Rectal smooth muscle tissue (tissue), 1 donor: ENCODE measurements at regions not wholly inside any gene's neighbourhood (a gene's known extent, or its start where the extent isn't known, plus 50 kb on each side); places are given as distances from the start of the nearest gene placed in this dataset.

ENCODE experiments used
- H3K27ac ChIP-seq: one replicate; pipeline ENCODE4 v1.7.0; 2013; ENCODE audit warnings: low read depth, low read length, inconsistent platforms
- H3K27me3 ChIP-seq: one replicate; pipeline ENCODE4 v1.7.0; 2013; ENCODE audit warnings: low read length; ENCODE audit not compliant: control insufficient read depth, insufficient read depth
- H3K36me3 ChIP-seq: one replicate; pipeline ENCODE4 v1.7.0; 2013; ENCODE audit warnings: low read length; ENCODE audit not compliant: control insufficient read depth, insufficient read depth
- H3K4me1 ChIP-seq: one replicate; pipeline ENCODE4 v1.7.0; 2013; ENCODE audit warnings: low read length; ENCODE audit not compliant: control insufficient read depth, insufficient read depth
- H3K4me3 ChIP-seq: one replicate; pipeline ENCODE4 v1.7.0; 2013; ENCODE audit warnings: low read length
- H3K9ac ChIP-seq: one replicate; pipeline ENCODE4 v1.7.0; 2013; ENCODE audit warnings: low read length

- H3K27me3 ChIP-seq: no peaks in the 10 kb centered on the region
- no peak overlapping the region for H3K4me3 ChIP-seq
- H3K4me1 ChIP-seq: no peaks in the 10 kb centered on the region
- no peak overlapping the region for H3K27ac ChIP-seq
- H3K36me3 ChIP-seq: no peaks in the 10 kb centered on the region
- H3K9ac ChIP-seq: no peak overlapping the region
These were observed 120.3 kb upstream of the SUCLG2 start for GRCh38 chr3:67774676-67775075.

DNA sequence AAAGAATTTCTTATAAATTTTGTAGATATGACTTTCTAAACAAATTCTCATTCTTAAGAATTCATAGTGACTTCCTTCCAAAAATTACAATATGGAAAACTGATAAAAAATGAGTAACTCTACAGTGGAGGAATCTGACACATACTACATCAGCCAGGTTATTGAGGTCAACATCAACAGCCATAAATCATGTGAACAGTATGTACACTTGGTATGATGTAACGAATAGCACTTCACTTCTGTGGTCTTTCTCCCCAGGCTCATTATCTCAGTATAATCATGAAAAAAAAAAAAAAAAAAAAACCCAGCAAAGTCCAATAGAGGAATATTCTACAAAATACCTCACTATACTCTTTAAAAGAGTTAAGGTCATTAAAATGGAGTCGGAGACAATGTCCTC, 111.2 kb upstream of the SUCLG2 start:
- Histone ChIP-seq H3K27me3 (no peaks in the 10 kb centered on the region), H3K9ac (no peak overlapping the region), H3K27ac (no peak overlapping the region), H3K36me3 (no peaks in the 10 kb centered on the region), H3K4me1 (no peaks in the 10 kb centered on the region), H3K4me3 (no peak overlapping the region)

DNA sequence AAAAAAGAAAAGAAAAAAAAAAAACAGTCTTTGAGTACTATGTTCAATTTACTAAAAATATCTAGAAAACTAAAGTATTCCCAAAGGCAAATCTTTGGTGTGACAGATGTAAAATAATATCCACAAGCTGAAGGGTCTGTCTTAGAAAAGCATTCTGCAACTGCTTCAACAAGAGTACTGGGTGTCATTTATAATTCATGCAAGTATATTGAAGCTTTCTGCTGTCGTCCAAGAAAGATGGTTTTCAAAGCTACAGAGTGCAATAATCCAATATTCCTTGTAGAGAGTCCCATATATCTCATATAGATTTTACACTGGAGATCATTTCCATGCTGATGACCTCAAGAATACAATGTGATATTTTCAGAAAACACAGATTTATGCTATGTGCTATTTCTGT, 90.9 kb upstream of the SUCLG2 start:
- Histone ChIP-seq H3K36me3 (no peaks in the 10 kb centered on the region), H3K27ac (no peak overlapping the region), H3K27me3 (no peaks in the 10 kb centered on the region), H3K4me1 (no peaks in the 10 kb centered on the region), H3K4me3 (no peak overlapping the region), H3K9ac (no peak overlapping the region)

GRCh38 chr3:67744699-67745098, 90.3 kb upstream of the SUCLG2 start:
- H3K27ac ChIP-seq: no peak overlapping the region
- H3K36me3 ChIP-seq: no peaks in the 10 kb centered on the region
- H3K9ac ChIP-seq: no peak overlapping the region
- H3K4me1 ChIP-seq: no peaks in the 10 kb centered on the region
- H3K27me3 ChIP-seq: no peaks in the 10 kb centered on the region
- H3K4me3 ChIP-seq: no peak overlapping the region

GRCh38 chr3:67739851-67740250, 85.4 kb upstream of the SUCLG2 start:
- no peaks in the 10 kb centered on the region for H3K27me3 ChIP-seq
- no peaks in the 10 kb centered on the region for H3K36me3 ChIP-seq
- H3K4me3 ChIP-seq: no peak overlapping the region
- no peak overlapping the region for H3K9ac ChIP-seq
- no peak overlapping the region for H3K27ac ChIP-seq
- H3K4me1 ChIP-seq: no peaks in the 10 kb centered on the region

GRCh38 chr3:67737906-67738865, 83.8 kb upstream of the SUCLG2 start:
- no peak overlapping the region for H3K9ac ChIP-seq
- H3K4me1 ChIP-seq: no peaks in the 10 kb centered on the region
- H3K36me3 ChIP-seq: no peaks in the 10 kb centered on the region
- H3K27ac ChIP-seq: no peak overlapping the region
- H3K4me3 ChIP-seq: no peak overlapping the region
- no peaks in the 10 kb centered on the region for H3K27me3 ChIP-seq

- Histone ChIP-seq H3K36me3 (no peaks in the 10 kb centered on the region), H3K4me3 (no peak overlapping the region), H3K27ac (no peak overlapping the region), H3K27me3 (no peaks in the 10 kb centered on the region), H3K4me1 (no peaks in the 10 kb centered on the region), H3K9ac (no peak overlapping the region)
These were observed 82.7 kb upstream of the SUCLG2 start for GRCh38 chr3:67737140-67737539.

DNA sequence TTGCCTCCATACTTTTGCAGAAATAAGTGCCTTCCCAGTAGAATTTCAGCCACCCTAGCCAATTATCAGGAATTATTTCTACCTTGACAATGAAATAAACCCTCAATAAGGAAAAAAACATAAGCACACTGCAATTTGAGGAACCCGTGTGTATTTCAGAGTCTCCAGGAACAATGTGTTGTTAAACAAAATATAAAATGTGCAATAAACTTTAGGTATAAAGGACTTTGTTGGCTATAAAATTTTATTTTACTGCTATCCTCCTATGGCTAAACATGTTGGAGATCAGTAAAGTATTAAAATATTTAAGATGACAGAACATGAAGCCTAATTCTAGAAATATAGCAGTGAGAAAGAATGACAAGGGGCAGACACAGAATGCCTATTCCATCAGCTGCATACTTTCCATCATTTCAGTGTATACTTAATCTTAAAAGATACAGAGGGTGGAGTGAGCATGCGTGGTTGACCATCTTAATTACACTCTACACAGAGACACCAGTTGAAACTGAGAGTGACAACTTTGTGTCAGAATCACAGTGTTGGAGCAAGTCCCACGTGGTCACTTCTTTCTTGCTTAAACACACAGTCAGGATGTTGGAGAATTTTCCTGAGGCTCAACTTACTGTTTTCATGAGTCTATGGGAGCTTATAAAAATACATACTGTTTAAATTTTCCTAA, 79.0 kb upstream of the SUCLG2 start:
- H3K9ac ChIP-seq: no peak overlapping the region
- H3K27ac ChIP-seq: no peak overlapping the region
- no peaks in the 10 kb centered on the region for H3K36me3 ChIP-seq
- no peak overlapping the region for H3K4me3 ChIP-seq
- H3K27me3 ChIP-seq: no peaks in the 10 kb centered on the region
- no peaks in the 10 kb centered on the region for H3K4me1 ChIP-seq

DNA sequence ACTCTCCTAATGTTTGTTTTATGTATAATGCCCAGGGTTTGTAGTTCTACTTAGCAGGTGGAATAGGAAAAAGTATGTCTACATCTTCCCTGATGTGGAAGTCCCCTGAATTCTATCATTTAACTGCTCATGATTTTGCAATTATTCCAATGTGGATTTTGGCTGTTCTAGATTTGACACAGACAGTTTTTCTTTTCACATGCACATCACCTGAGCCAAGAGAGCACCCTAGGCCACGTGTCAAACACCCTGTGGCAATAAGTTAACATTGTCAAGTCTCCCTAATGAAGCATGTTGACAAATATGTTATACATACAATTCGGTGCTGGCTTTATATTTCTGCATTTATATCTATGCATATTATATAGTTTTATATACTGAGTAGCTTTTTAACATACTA, 70.0 kb upstream of the SUCLG2 start:
- Histone ChIP-seq H3K27me3 (no peaks in the 10 kb centered on the region), H3K36me3 (no peaks in the 10 kb centered on the region), H3K4me1 (no peaks in the 10 kb centered on the region), H3K4me3 (no peak overlapping the region), H3K27ac (no peak overlapping the region), H3K9ac (no peak overlapping the region)

- H3K9ac ChIP-seq: no peak overlapping the region
- H3K4me3 ChIP-seq: no peak overlapping the region
- H3K4me1 ChIP-seq: no peaks in the 10 kb centered on the region
- no peak overlapping the region for H3K27ac ChIP-seq
- H3K36me3 ChIP-seq: no peaks in the 10 kb centered on the region
- no peaks in the 10 kb centered on the region for H3K27me3 ChIP-seq
These were observed 69.5 kb upstream of the SUCLG2 start for GRCh38 chr3:67723863-67724262.

- no peak overlapping the region for H3K4me3 ChIP-seq
- H3K4me1 ChIP-seq: no peaks in the 10 kb centered on the region
- H3K36me3 ChIP-seq: no peaks in the 10 kb centered on the region
These were observed 64.9 kb upstream of the SUCLG2 start for GRCh38 chr3:67719333-67719732.

GRCh38 chr3:67715971-67716370, 61.6 kb upstream of the SUCLG2 start:
- H3K4me3 ChIP-seq: no peak overlapping the region
- no peaks in the 10 kb centered on the region for H3K27me3 ChIP-seq
- H3K27ac ChIP-seq: no peak overlapping the region
- H3K4me1 ChIP-seq: no peaks in the 10 kb centered on the region
- H3K36me3 ChIP-seq: no peaks in the 10 kb centered on the region
- no peak overlapping the region for H3K9ac ChIP-seq

More at GRCh38 chr3:67719333-67719732, 64.9 kb upstream of the SUCLG2 start:
- Histone ChIP-seq H3K27me3 (no peaks in the 10 kb centered on the region), H3K27ac (no peak overlapping the region), H3K9ac (no peak overlapping the region)
